Astrocyte (in vitro differentiated cells and primary cell): ENCODE measurements at regions not wholly inside any gene's neighbourhood (a gene's known extent, or its start where the extent isn't known, plus 50 kb on each side); places are given as distances from the start of the nearest gene placed in this dataset.

Experiments
- CTCF ChIP-seq: IDR thresholded peaks from 2 replicates; pipeline ENCODE4 v1.5.1; 2011; ENCODE audit warnings: low read depth, mild to moderate bottlenecking, inconsistent platforms, low read length, moderate library complexity; ENCODE audit not compliant: insufficient read depth
- EZH2 ChIP-seq: IDR thresholded peaks from 2 replicates; pipeline ENCODE4 v1.6.1; 2012; ENCODE audit warnings: mild to moderate bottlenecking, low read length, inconsistent platforms; ENCODE audit not compliant: insufficient read depth

GRCh38 chr1:34587761-34588160, 167.1 kb upstream of the GJB5 start:
- TF ChIP-seq CTCF (no peak), EZH2 (no peak)
